IPS-NIHi11 (cell line): ENCODE measurements at regions not wholly inside any gene's neighbourhood (a gene's known extent, or its start where the extent isn't known, plus 50 kb on each side); places are given as distances from the start of the nearest gene placed in this dataset.
"Not testable (repeated sequence)": the region's sequence is repeated elsewhere in the genome, so short reads cannot be mapped to it uniquely, and the experiment has no call there.

ENCODE experiments used
- DNase-seq: peaks from one replicate; pipeline ENCODE4 v3.0.0; 2012; ENCODE audit warnings: mixed read lengths, low spot score

GRCh38 chr6:167408235-167408869 lies 83.5 kb downstream of the TTLL2 start:
- DNase-seq: no peak

GRCh38 chr6:167409079-167409478 lies 84.2 kb downstream of the TTLL2 start:
- DNase-seq: no peak

GRCh38 chr6:167409694-167410093 lies 84.8 kb downstream of the TTLL2 start:
- no peak for DNase-seq

- DNase-seq: no peak
These were observed 85.6 kb downstream of the TTLL2 start for GRCh38 chr6:167410462-167410861.

GRCh38 chr6:167412506-167412905 lies 87.6 kb downstream of the TTLL2 start:
- DNase-seq: no peak

GRCh38 chr6:167415441-167415961 lies 90.6 kb downstream of the TTLL2 start:
- DNase-seq: no peak

- DNase-seq: no peak
These were observed 92.0 kb downstream of the TTLL2 start for GRCh38 chr6:167416676-167417430.

GRCh38 chr6:167420177-167420576 lies 95.3 kb downstream of the TTLL2 start:
- no peak for DNase-seq

GRCh38 chr6:167420858-167421766 lies 96.2 kb downstream of the TTLL2 start:
- DNase-seq: no peak

- not testable (repeated sequence) for DNase-seq
These were observed 97.1 kb downstream of the TTLL2 start for GRCh38 chr6:167421944-167422343.

- DNase-seq: no peak
These were observed 98.0 kb downstream of the TTLL2 start for GRCh38 chr6:167422934-167423333.

GRCh38 chr6:167424060-167424673 lies 99.3 kb downstream of the TTLL2 start:
- peak; percentile 54 for DNase-seq

- DNase-seq: no peak
These were observed 99.8 kb downstream of the TTLL2 start for GRCh38 chr6:167424700-167425099.

- DNase-seq: no peak
These were observed 101.2 kb downstream of the TTLL2 start for GRCh38 chr6:167426084-167426483.

- DNase-seq: no peak
These were observed 101.8 kb downstream of the TTLL2 start for GRCh38 chr6:167426651-167427050.

GRCh38 chr6:167428664-167429333 lies 103.9 kb downstream of the TTLL2 start:
- no peak for DNase-seq

- DNase-seq: no peak
These were observed 104.5 kb downstream of the TTLL2 start for GRCh38 chr6:167429353-167429752.

GRCh38 chr6:167435209-167435728 lies 110.4 kb downstream of the TTLL2 start:
- DNase-seq: no peak

GRCh38 chr6:167437888-167438484 lies 113.1 kb downstream of the TTLL2 start:
- DNase-seq: no peak

GRCh38 chr6:167441715-167442206 lies 116.9 kb downstream of the TTLL2 start:
- DNase-seq: peak; percentile 46
